KMS-11 (cell line): ENCODE measurements at regions not wholly inside any gene's neighbourhood (a gene's known extent, or its start where the extent isn't known, plus 50 kb on each side); places are given as distances from the start of the nearest gene placed in this dataset.

Experiments used
- H2AFZ ChIP-seq: fragments of 200-600 bp; sonication (generic); 2 replicates; pipeline ENCODE4 v1.6.1; 2016; ENCODE audit warnings: antibody characterized with exemption, mixed run types, low read depth
- H3K27ac ChIP-seq: fragments of 200-600 bp; sonication (generic); 2 replicates; pipeline ENCODE4 v1.6.1; 2016; ENCODE audit warnings: mild to moderate bottlenecking, mixed run types
- H3K27me3 ChIP-seq: fragments of 200-600 bp; sonication (generic); 2 replicates; pipeline ENCODE4 v1.6.1; 2017; ENCODE audit warnings: mild to moderate bottlenecking, low read depth, mixed run types, moderate library complexity; ENCODE audit not compliant: insufficient read depth
- H3K36me3 ChIP-seq: fragments of 200-600 bp; sonication (generic); 2 replicates; pipeline ENCODE4 v1.6.1; 2017; ENCODE audit warnings: mild to moderate bottlenecking, mixed run types; ENCODE audit not compliant: insufficient read depth
- H3K4me1 ChIP-seq: fragments of 200-600 bp; sonication (generic); 2 replicates; pipeline ENCODE4 v1.6.1; 2016; ENCODE audit warnings: mild to moderate bottlenecking, low read depth, mixed run types; ENCODE audit not compliant: poor library complexity, severe bottlenecking
- H3K4me2 ChIP-seq: fragments of 200-600 bp; sonication (generic); 2 replicates; pipeline ENCODE4 v1.7.0; 2016; ENCODE audit warnings: mild to moderate bottlenecking, mixed run types
- H3K4me3 ChIP-seq: fragments of 200-600 bp; sonication (generic); IDR thresholded peaks from 2 replicates; pipeline ENCODE4 v1.6.1; 2017; ENCODE audit warnings: low read depth, low read length, mixed read lengths; ENCODE audit not compliant: insufficient read depth
- H3K79me2 ChIP-seq: fragments of 200-600 bp; sonication (generic); 2 replicates; pipeline ENCODE4 v1.6.1; 2016; ENCODE audit warnings: low read depth, mixed run types; ENCODE audit not compliant: insufficient read depth
- H3K9ac ChIP-seq: fragments of 200-600 bp; sonication (generic); 2 replicates; pipeline ENCODE4 v1.6.1; 2016; ENCODE audit warnings: mild to moderate bottlenecking, mixed run types
- H4K20me1 ChIP-seq: fragments of 200-600 bp; sonication (generic); 2 replicates; pipeline ENCODE4 v1.6.1; 2016; ENCODE audit warnings: mild to moderate bottlenecking, mixed run types; ENCODE audit not compliant: insufficient read depth
- CTCF ChIP-seq: fragments of 200-600 bp; sonication (generic); conservative IDR thresholded peaks from 2 replicates; pipeline ENCODE4 v1.6.1; 2017; ENCODE audit warnings: low read depth, mild to moderate bottlenecking, antibody characterized with exemption, low read length, moderate library complexity, mixed read lengths

- Histone ChIP-seq H3K36me3 (no peaks in the 10 kb centered on the region), H3K9ac (no peak overlapping the region), H3K4me3 (no peak overlapping the region), H3K4me2 (no peak overlapping the region), H2AFZ (no peak overlapping the region), H4K20me1 (no peaks in the 10 kb centered on the region), H3K27me3 (no peaks in the 10 kb centered on the region), H3K79me2 (no peaks in the 10 kb centered on the region), H3K4me1 (no peaks in the 10 kb centered on the region), H3K27ac (no peak overlapping the region)
- no peak for TF ChIP-seq CTCF
These were observed 63.3 kb upstream of the CARMIL1 start for GRCh38 chr6:25215881-25216280.

- no peak overlapping the region for H2AFZ ChIP-seq
- no peak for TF ChIP-seq CTCF
These were observed 61.9 kb upstream of the CARMIL1 start for GRCh38 chr6:25217302-25217701.

GRCh38 chr6:25217829-25218228 lies 61.3 kb upstream of the CARMIL1 start:
- no peak overlapping the region for H2AFZ ChIP-seq
- no peaks in the 10 kb centered on the region for H3K79me2 ChIP-seq

More at GRCh38 chr6:25217302-25217701, 61.9 kb upstream of the CARMIL1 start:
- no peak overlapping the region for H3K4me3 ChIP-seq
- H3K4me1 ChIP-seq: no peaks in the 10 kb centered on the region
- H3K4me2 ChIP-seq: no peak overlapping the region
- H3K9ac ChIP-seq: no peak overlapping the region
- no peaks in the 10 kb centered on the region for H4K20me1 ChIP-seq
- H3K27ac ChIP-seq: no peak overlapping the region
- no peaks in the 10 kb centered on the region for H3K27me3 ChIP-seq
- H3K79me2 ChIP-seq: no peaks in the 10 kb centered on the region
- no peaks in the 10 kb centered on the region for H3K36me3 ChIP-seq

GRCh38 chr6:25218346-25218745 lies 60.8 kb upstream of the CARMIL1 start:
- Histone ChIP-seq H3K36me3 (no peaks in the 10 kb centered on the region), H3K4me1 (peaks cover 2% of the 10 kb centered on the region), H3K27me3 (no peaks in the 10 kb centered on the region), H3K4me3 (no peak overlapping the region), H3K4me2 (no peak overlapping the region), H2AFZ (no peak overlapping the region), H3K9ac (no peak overlapping the region), H3K27ac (no peak overlapping the region), H4K20me1 (no peaks in the 10 kb centered on the region), H3K79me2 (no peaks in the 10 kb centered on the region)
- TF ChIP-seq CTCF: no peak

More at GRCh38 chr6:25217829-25218228, 61.3 kb upstream of the CARMIL1 start:
- no peaks in the 10 kb centered on the region for H3K27me3 ChIP-seq
- no peak overlapping the region for H3K9ac ChIP-seq
- H3K36me3 ChIP-seq: no peaks in the 10 kb centered on the region
- no peak overlapping the region for H3K4me2 ChIP-seq
- no peak overlapping the region for H3K27ac ChIP-seq
- H4K20me1 ChIP-seq: no peaks in the 10 kb centered on the region
- TF ChIP-seq CTCF: no peak
- H3K4me3 ChIP-seq: no peak overlapping the region
- no peaks in the 10 kb centered on the region for H3K4me1 ChIP-seq
